Body of pancreas (tissue), 4 donors: ENCODE measurements at regions not wholly inside any gene's neighbourhood (a gene's known extent, or its start where the extent isn't known, plus 50 kb on each side); places are given as distances from the start of the nearest gene placed in this dataset.

Experiments
- ATAC-seq: fragments of 150-250 bp; one replicate; pipeline ENCODE4 v1.9.1; 2016
- DNase-seq, 4 donors: peaks; one replicate each; pipeline ENCODE4 v3.0.0-alpha.2; 2019
- H3K27ac ChIP-seq, 4 donors: fragments of 200-600 bp; sonication (generic); 1 replicate in 3 of 4; 2 replicates in 1 of 4; pipeline versions ENCODE4 v1.5.1 to v1.6.1; 2016 to 2019; ENCODE audit warnings: mild to moderate bottlenecking in 1 of 4, mixed read lengths in 1 of 4, moderate library complexity in 1 of 4
- H3K27me3 ChIP-seq, 2 donors: fragments of 200-600 bp; sonication (generic); one replicate each; pipeline ENCODE4 v1.6.0; 2016; ENCODE audit warnings: mild to moderate bottlenecking in 1 of 2
- H3K36me3 ChIP-seq, 2 donors: fragments of 200-600 bp; sonication (generic); replicated peaks in 1 of 2; 2 replicates each; pipeline ENCODE4 v1.5.1; 2016; ENCODE audit warnings: low read depth in 2 of 2; ENCODE audit not compliant: insufficient read depth in 1 of 2
- H3K4me1 ChIP-seq: fragments of 200-600 bp; sonication (generic); one replicate; pipeline ENCODE4 v1.6.0; 2016
- H3K4me3 ChIP-seq, 2 donors: fragments of 200-600 bp; sonication (generic); 1 replicate in 1 of 2; 2 replicates in 1 of 2; pipeline ENCODE4 v1.5.1; 2016 to 2019
- H3K9me3 ChIP-seq, 3 donors: fragments of 200-600 bp; sonication (generic); 1 replicate in 2 of 3; 2 replicates in 1 of 3; pipeline ENCODE4 v1.5.1; 2016
- CTCF ChIP-seq, 7 experiments: fragments of 450-650 bp in 4 of 7; fragments of 200-600 bp in 3 of 7; sonication (generic) in 3 of 7; IDR thresholded peaks; one replicate each; pipeline ENCODE4 v1.5.1; 2016 to 2019; ENCODE audit warnings: antibody characterized with exemption in 7 of 7
- POLR2A ChIP-seq, 3 donors: fragments of 450-650 bp; IDR thresholded peaks; one replicate each; pipeline ENCODE4 v1.6.1; 2016; ENCODE audit warnings: antibody characterized with exemption in 3 of 3, mild to moderate bottlenecking in 2 of 3
- WGBS, 2 donors: methylation state at CpG; one replicate each; pipeline ENCODE4 v1.1.5; 2017; 5-methylcytosine and 5-hydroxymethylcytosine counted together
- intact Hi-C: fragments of 100-400 bp; cut with DNase I; formaldehyde crosslinking; loops from one replicate; pipeline ENCODE4 v1.15.1; 2023

- H3K27me3 ChIP-seq, result no peaks in the 10 kb centered on the region
- no peak for ATAC-seq
- TF ChIP-seq CTCF (IDR thresholded peaks at IDR 0.05), result no peak
- TF ChIP-seq POLR2A (IDR thresholded peaks at IDR 0.05), result no peak
- H3K9me3 ChIP-seq, result no peaks in the 10 kb centered on the region
- 59 to 67% methylated on average over 3 of the region's 3 CpGs for WGBS, 2 donors
- no peak for DNase-seq
- H3K4me1 ChIP-seq, result no peaks in the 10 kb centered on the region
- intact Hi-C loops, result no loop called here
- H3K4me3 ChIP-seq, result no peak overlapping the region
- H3K36me3 ChIP-seq, result no peaks in the 10 kb centered on the region
- H3K27ac ChIP-seq, result no peak overlapping the region
These were observed 421.0 kb upstream of the NETO1 start for GRCh38 chr18:73288813-73289212.

- intact Hi-C loops, result no loop called here
- TF ChIP-seq CTCF (IDR thresholded peaks at IDR 0.05), result no peak
- no peak for TF ChIP-seq POLR2A (IDR thresholded peaks at IDR 0.05)
- Histone ChIP-seq H3K4me1 (no peaks in the 10 kb centered on the region), H3K9me3 (no peaks in the 10 kb centered on the region), H3K27me3 (no peaks in the 10 kb centered on the region), H3K36me3 (no peaks in the 10 kb centered on the region), H3K4me3 (no peak overlapping the region), H3K27ac (no peak overlapping the region)
- ATAC-seq (no peak), DNase-seq (no peak)
- 79 to 89% methylated on average over 5 of the region's 5 CpGs for WGBS, 2 donors
These were observed 418.8 kb upstream of the NETO1 start for GRCh38 chr18:73286584-73286983.

GRCh38 chr18:73283788-73284187 lies 416.0 kb upstream of the NETO1 start:
- DNase-seq (no peak), ATAC-seq (no peak)
- 79 to 88% methylated on average over 5 of the region's 5 CpGs for WGBS, 2 donors
- no peak for TF ChIP-seq POLR2A (IDR thresholded peaks at IDR 0.05)
- TF ChIP-seq CTCF (IDR thresholded peaks at IDR 0.05), result no peak
- Histone ChIP-seq H3K4me1 (no peaks in the 10 kb centered on the region), H3K4me3 (no peak overlapping the region), H3K27ac (no peak overlapping the region), H3K27me3 (no peaks in the 10 kb centered on the region), H3K9me3 (no peaks in the 10 kb centered on the region), H3K36me3 (no peaks in the 10 kb centered on the region)
- intact Hi-C loops, result no loop called here

GRCh38 chr18:73283032-73283431 lies 415.2 kb upstream of the NETO1 start:
- no peaks in the 10 kb centered on the region for H3K27me3 ChIP-seq
- H3K4me1 ChIP-seq, result no peaks in the 10 kb centered on the region
- ATAC-seq (no peak), DNase-seq (no peak)
- no peaks in the 10 kb centered on the region for H3K9me3 ChIP-seq
- WGBS, 2 donors, result 80 to 90% methylated on average over 2 of the region's 2 CpGs
- no peak overlapping the region for H3K4me3 ChIP-seq
- H3K36me3 ChIP-seq, result no peaks in the 10 kb centered on the region
- H3K27ac ChIP-seq, result no peak overlapping the region
- intact Hi-C loops, result no loop called here
- TF ChIP-seq POLR2A (IDR thresholded peaks at IDR 0.05) (no peak), CTCF (IDR thresholded peaks at IDR 0.05) (no peak)

GRCh38 chr18:73279498-73279897 lies 411.7 kb upstream of the NETO1 start:
- WGBS, 2 donors, result 76 to 79% methylated on average over 11 of the region's 11 CpGs
- Histone ChIP-seq H3K36me3 (no peaks in the 10 kb centered on the region), H3K9me3 (no peaks in the 10 kb centered on the region), H3K27ac (no peak overlapping the region), H3K27me3 (no peaks in the 10 kb centered on the region), H3K4me1 (no peaks in the 10 kb centered on the region), H3K4me3 (no peak overlapping the region)
- intact Hi-C loops, result no loop called here
- DNase-seq (no peak), ATAC-seq (no peak)
- TF ChIP-seq CTCF (IDR thresholded peaks at IDR 0.05) (no peak), POLR2A (IDR thresholded peaks at IDR 0.05) (no peak)
